AG04450 (cell line): ENCODE measurements at regions not wholly inside any gene's neighbourhood (a gene's known extent, or its start where the extent isn't known, plus 50 kb on each side); places are given as distances from the start of the nearest gene placed in this dataset.
A peak's percentile ranks its signal among the peaks of the same experiment; 100 is the strongest.

Source experiments
- CTCF ChIA-PET: fragments of 300-600, 350-600 bp; formaldehyde crosslinking; extraction: SDS; loops from one replicate; lab custom pipeline; 2022; ENCODE audit warnings: antibody characterized with exemption, inconsistent platforms; lab: Charles Lee
- POLR2A ChIA-PET: fragments of 350-600 bp; formaldehyde crosslinking; extraction: SDS; loops from one replicate; lab custom pipeline; 2021; ENCODE audit warnings: antibody characterized with exemption, inconsistent platforms; lab: Yijun Ruan, JAX
- DNase-seq: peaks from one replicate; pipeline ENCODE4 v3.0.0-alpha.2; 2011; ENCODE audit warnings: low read depth, low spot score
- H3K27ac ChIP-seq: one replicate; pipeline ENCODE4 v1.5.1; 2012; ENCODE audit warnings: low read depth, low read length, control low read depth
- H3K27me3 ChIP-seq: one replicate; pipeline ENCODE4 v1.6.0; 2012; ENCODE audit warnings: low read length; ENCODE audit not compliant: control insufficient read depth, insufficient read depth
- H3K4me3 ChIP-seq: 2 replicates; pipeline ENCODE4 v1.5.1; 2011; ENCODE audit warnings: mild to moderate bottlenecking, low read depth, low read length, control low read depth
- H3K9me3 ChIP-seq: 2 replicates; pipeline ENCODE4 v1.5.1; 2012; ENCODE audit warnings: low read length; ENCODE audit not compliant: control insufficient read depth, insufficient read depth
- TF ChIP-seq, protein P1 (sequence below): IDR thresholded peaks from 2 replicates; pipeline ENCODE4 v1.5.1; 2011; ENCODE audit warnings: low read depth, low read length, control low read depth, inconsistent platforms

DNA sequence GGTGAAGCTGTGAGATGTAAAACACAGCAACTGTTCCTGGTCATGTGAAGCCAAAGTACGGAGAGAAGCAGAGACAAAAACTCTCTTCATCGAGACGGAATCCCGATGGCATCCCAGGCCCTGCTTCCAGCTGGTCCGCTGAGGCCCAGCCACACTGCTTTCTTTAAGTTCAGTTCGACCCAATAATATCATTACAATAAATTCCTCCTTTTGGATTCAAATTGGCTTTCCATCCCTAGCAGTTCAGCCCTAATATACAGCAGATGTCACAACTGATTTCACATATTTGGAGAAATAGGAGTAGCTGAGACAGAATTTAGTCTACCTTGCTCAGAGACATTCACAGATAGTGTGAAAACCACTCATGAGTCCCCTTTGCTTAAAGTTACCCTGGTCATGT lies 98.3 kb upstream of the SPRY1 start:
- Histone ChIP-seq H3K9me3 (no peaks in the 10 kb centered on the region), H3K27ac (no peak overlapping the region), H3K4me3 (no peak overlapping the region), H3K27me3 (no peaks in the 10 kb centered on the region)
- CTCF ChIA-PET: no interaction called here
- no peak for DNase-seq
- TF ChIP-seq, protein P1, sequence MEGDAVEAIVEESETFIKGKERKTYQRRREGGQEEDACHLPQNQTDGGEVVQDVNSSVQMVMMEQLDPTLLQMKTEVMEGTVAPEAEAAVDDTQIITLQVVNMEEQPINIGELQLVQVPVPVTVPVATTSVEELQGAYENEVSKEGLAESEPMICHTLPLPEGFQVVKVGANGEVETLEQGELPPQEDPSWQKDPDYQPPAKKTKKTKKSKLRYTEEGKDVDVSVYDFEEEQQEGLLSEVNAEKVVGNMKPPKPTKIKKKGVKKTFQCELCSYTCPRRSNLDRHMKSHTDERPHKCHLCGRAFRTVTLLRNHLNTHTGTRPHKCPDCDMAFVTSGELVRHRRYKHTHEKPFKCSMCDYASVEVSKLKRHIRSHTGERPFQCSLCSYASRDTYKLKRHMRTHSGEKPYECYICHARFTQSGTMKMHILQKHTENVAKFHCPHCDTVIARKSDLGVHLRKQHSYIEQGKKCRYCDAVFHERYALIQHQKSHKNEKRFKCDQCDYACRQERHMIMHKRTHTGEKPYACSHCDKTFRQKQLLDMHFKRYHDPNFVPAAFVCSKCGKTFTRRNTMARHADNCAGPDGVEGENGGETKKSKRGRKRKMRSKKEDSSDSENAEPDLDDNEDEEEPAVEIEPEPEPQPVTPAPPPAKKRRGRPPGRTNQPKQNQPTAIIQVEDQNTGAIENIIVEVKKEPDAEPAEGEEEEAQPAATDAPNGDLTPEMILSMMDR: no peak
- POLR2A ChIA-PET: no interaction called here

DNA sequence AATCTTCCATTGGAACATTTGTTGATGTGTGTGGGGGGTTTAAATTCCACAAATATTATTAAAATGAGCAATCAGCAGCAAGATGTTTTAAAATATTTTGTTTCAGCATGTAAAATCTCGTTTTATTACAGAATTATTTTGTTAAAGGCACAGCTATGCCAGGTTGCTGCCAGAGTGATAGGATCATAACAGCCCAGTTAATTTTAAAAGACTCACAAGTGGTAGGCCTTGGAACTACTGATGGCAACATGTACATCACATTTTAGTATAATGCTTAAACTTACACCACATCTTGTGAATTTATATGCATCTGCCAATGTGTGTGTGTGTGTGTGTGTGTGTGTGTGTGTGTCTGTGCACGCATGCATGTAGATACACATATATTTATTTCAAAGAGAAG lies 97.8 kb upstream of the SPRY1 start:
- Histone ChIP-seq H3K9me3 (no peaks in the 10 kb centered on the region), H3K4me3 (no peak overlapping the region), H3K27ac (no peak overlapping the region), H3K27me3 (no peaks in the 10 kb centered on the region)
- DNase-seq: no peak
- POLR2A ChIA-PET: no interaction called here
- CTCF ChIA-PET: no interaction called here
- TF ChIP-seq, protein P1: no peak

DNA sequence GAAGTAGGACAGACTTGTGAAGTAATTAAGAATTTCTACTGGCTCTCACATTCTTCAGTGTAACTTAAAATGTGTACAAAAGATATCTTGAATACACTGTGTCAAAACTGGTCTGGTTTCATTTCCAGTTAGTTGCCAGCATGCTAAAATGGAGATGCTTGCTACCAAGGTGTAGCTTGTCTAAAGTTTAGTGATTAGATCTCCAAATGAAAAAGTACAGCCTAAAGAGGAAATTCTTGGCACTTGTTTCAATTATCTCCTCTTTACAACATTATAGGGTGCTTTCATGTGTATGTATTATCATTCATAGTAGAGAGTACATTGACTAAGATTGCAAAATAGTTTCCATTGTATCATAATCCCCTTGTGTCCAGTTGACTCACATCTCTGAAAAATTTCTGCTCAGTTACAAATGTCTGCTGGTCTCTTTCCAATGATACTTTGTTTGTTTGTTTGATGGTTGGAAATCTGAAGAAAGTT lies 97.3 kb upstream of the SPRY1 start:
- CTCF ChIA-PET: no interaction called here
- H3K27me3 ChIP-seq: no peaks in the 10 kb centered on the region
- POLR2A ChIA-PET: no interaction called here
- H3K27ac ChIP-seq: no peak overlapping the region
- peak; percentile 21 for DNase-seq
- TF ChIP-seq, protein P1: no peak
- H3K9me3 ChIP-seq: no peaks in the 10 kb centered on the region
- H3K4me3 ChIP-seq: no peak overlapping the region

DNA sequence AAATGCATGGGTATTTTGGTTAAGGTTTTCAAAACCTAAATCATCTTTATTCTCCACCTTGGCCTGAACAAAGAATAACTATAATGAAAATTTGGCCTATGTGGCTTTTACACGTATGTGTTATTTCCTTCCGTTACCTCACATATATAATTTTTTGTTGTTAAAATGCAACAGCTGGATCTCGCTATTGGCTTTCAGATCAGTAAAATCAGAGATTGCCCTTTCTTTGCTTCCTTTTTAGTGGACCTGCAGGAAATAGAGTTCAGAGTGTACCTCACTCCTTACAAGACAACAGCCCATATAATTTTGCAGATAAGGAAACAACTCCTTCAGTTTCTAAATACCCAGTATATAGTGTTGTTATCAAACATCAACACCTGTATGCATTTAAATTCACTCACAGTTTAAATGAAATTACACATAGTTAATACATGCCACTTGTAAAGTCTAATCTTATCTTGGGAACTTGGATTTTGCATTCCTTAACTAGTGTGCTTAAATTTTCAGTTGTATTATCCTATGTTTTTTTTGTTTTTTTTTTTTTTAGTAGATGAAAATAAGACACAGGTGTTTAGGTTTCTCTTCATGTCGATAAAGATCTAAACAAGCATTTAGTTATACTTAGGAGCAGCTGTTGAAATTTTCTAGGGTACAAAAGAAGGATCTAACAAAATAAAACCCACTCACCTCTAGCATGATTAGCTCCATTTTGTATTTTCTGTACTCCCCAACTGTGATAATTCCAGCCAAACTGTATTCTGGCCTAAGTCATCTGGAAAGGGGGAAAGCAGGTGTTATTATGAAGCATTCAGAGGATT lies 96.2 kb upstream of the SPRY1 start:
- ChIA-PET POLR2A (no interaction called here), CTCF (no interaction called here)
- Histone ChIP-seq H3K9me3 (no peaks in the 10 kb centered on the region), H3K4me3 (no peak overlapping the region), H3K27me3 (no peaks in the 10 kb centered on the region), H3K27ac (no peak overlapping the region)
- TF ChIP-seq, protein P1: no peak
- no peak for DNase-seq

DNA sequence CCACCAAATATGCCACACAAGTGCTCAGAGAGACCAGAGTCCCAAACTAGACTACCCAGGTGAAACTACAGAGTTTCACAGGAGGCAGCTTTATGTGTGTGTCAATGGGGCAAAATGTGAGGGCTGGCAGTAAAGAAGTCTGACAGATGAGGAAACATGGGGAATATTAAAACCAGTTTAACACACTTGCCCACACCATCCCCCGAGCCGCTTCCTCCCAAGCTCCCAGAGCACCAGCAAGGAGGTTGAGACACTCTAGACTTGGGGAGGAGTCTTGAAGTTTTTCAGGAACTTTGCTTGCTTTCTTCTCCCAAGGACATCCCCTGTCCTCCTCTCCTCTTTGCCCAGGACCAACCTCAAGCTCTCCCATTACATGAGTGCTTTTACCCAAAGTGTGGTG lies 94.7 kb upstream of the SPRY1 start:
- TF ChIP-seq, protein P1: no peak
- POLR2A ChIA-PET: no interaction called here
- Histone ChIP-seq H3K27ac (no peak overlapping the region), H3K9me3 (no peaks in the 10 kb centered on the region), H3K4me3 (no peak overlapping the region), H3K27me3 (no peaks in the 10 kb centered on the region)
- no peak for DNase-seq
- CTCF ChIA-PET: interaction anchor here (0.6 kb wide), 1 partner anchor 370 kb away, joined by 4 read pairs; no protein-coding TSS in a partner anchor
